ENCODE measurements at regions not wholly inside any gene's neighbourhood (a gene's known extent, or its start where the extent isn't known, plus 50 kb on each side); places are given as distances from the start of the nearest gene placed in this dataset.

- no peak for DNase-seq
These were observed 493.9 kb upstream of the B3GAT1 start for GRCh38 chr11:134905928-134906327.

- DNase-seq = no peak
These were observed 493.5 kb upstream of the B3GAT1 start for GRCh38 chr11:134905517-134905916.

GRCh38 chr11:134904103-134904790 is 492.2 kb upstream of the B3GAT1 start:
- DNase-seq = no peak

GRCh38 chr11:134901955-134902918 is 490.2 kb upstream of the B3GAT1 start:
- DNase-seq = no peak

GRCh38 chr11:134901542-134901941 is 489.5 kb upstream of the B3GAT1 start:
- no peak for DNase-seq

- DNase-seq = no peak
These were observed 482.0 kb upstream of the B3GAT1 start for GRCh38 chr11:134893810-134894685.

- DNase-seq = no peak
These were observed 478.4 kb upstream of the B3GAT1 start for GRCh38 chr11:134890446-134890845.

GRCh38 chr11:134889832-134890231 is 477.8 kb upstream of the B3GAT1 start:
- no peak for DNase-seq

GRCh38 chr11:134888821-134889220 is 476.8 kb upstream of the B3GAT1 start:
- DNase-seq = no peak

GRCh38 chr11:134887896-134888295 is 475.9 kb upstream of the B3GAT1 start:
- no peak for DNase-seq

- no peak for DNase-seq
These were observed 471.4 kb upstream of the B3GAT1 start for GRCh38 chr11:134883484-134883883.

- no peak for DNase-seq
These were observed 470.7 kb upstream of the B3GAT1 start for GRCh38 chr11:134882671-134883297.

GRCh38 chr11:134882141-134882540 is 470.1 kb upstream of the B3GAT1 start:
- DNase-seq = no peak

- DNase-seq = no peak
These were observed 468.7 kb upstream of the B3GAT1 start for GRCh38 chr11:134880788-134881187.

- no peak for DNase-seq
These were observed 467.9 kb upstream of the B3GAT1 start for GRCh38 chr11:134879931-134880330.

- no peak for DNase-seq
These were observed 467.3 kb upstream of the B3GAT1 start for GRCh38 chr11:134879341-134879740.

GRCh38 chr11:134878785-134879184 is 466.7 kb upstream of the B3GAT1 start:
- no peak for DNase-seq

GRCh38 chr11:134876226-134876625 is 464.2 kb upstream of the B3GAT1 start:
- no peak for DNase-seq

- no peak for DNase-seq
These were observed 455.1 kb upstream of the B3GAT1 start for GRCh38 chr11:134866981-134867675.

GRCh38 chr11:134866215-134866614 is 454.2 kb upstream of the B3GAT1 start:
- no peak for DNase-seq

GRCh38 chr11:134864968-134865305 is 452.9 kb upstream of the B3GAT1 start:
- no peak for DNase-seq

All from inflammatory macrophage treated with lipopolysaccharide for 4 hours (primary cell).